Naive thymus-derived CD8-positive, alpha-beta T cell (primary cell): ENCODE measurements at regions not wholly inside any gene's neighbourhood (a gene's known extent, or its start where the extent isn't known, plus 50 kb on each side); places are given as distances from the start of the nearest gene placed in this dataset.

Experiments used
- ATAC-seq, 2 donors: fragments of 150-1000 bp; cut with Tn5 transposase in 1 of 2; sonication (Bioruptor Pico), chemical (Tn5 transposase) in 1 of 2; 1 replicate in 1 of 2; 2 replicates in 1 of 2; pipeline ENCODE4 v1.10.0; 2021; ENCODE audit warnings: mild to moderate bottlenecking in 2 of 2, moderate library complexity in 2 of 2
- POLR2A ChIA-PET: fragments of 350-600 bp; sonication (Branson Sonifier 250); formaldehyde crosslinking; loops from one replicate; lab custom pipeline; 2021; ENCODE audit warnings: antibody characterized with exemption; lab: Charles Lee
- DNase-seq, 10 donors: peaks; one replicate each; pipeline versions ENCODE4 v3.0.0 to v3.0.0-alpha.2; 2020 to 2022
- H3K27ac Mint-ChIP-seq, 10 donors: one replicate each; pipeline ENCODE4 v1.8.0; 2020 to 2022; ENCODE audit warnings: mild to moderate bottlenecking in 10 of 10, mixed read lengths in 10 of 10, moderate library complexity in 4 of 10, inconsistent platforms in 1 of 10
- H3K27me3 Mint-ChIP-seq, 5 donors: one replicate each; pipeline ENCODE4 v1.8.0; 2021 to 2022; ENCODE audit warnings: mixed read lengths in 5 of 5
- H3K36me3 Mint-ChIP-seq, 3 donors: one replicate each; pipeline ENCODE4 v1.8.0; 2020 to 2022; ENCODE audit warnings: mixed read lengths in 3 of 3, mild to moderate bottlenecking in 2 of 3, inconsistent platforms in 1 of 3
- H3K4me1 Mint-ChIP-seq, 4 donors: one replicate each; pipeline ENCODE4 v1.8.0; 2021 to 2022; ENCODE audit warnings: mixed read lengths in 4 of 4
- H3K4me3 Mint-ChIP-seq, 10 donors: one replicate each; pipeline ENCODE4 v1.8.0; 2020 to 2022; ENCODE audit warnings: mild to moderate bottlenecking in 10 of 10, mixed read lengths in 10 of 10, moderate library complexity in 6 of 10, inconsistent platforms in 1 of 10
- H3K9me3 Mint-ChIP-seq, 9 donors: one replicate each; pipeline ENCODE4 v1.8.0; 2020 to 2022; ENCODE audit warnings: mixed read lengths in 9 of 9, mild to moderate bottlenecking in 3 of 9, inconsistent platforms in 1 of 9, moderate library complexity in 1 of 9

DNA sequence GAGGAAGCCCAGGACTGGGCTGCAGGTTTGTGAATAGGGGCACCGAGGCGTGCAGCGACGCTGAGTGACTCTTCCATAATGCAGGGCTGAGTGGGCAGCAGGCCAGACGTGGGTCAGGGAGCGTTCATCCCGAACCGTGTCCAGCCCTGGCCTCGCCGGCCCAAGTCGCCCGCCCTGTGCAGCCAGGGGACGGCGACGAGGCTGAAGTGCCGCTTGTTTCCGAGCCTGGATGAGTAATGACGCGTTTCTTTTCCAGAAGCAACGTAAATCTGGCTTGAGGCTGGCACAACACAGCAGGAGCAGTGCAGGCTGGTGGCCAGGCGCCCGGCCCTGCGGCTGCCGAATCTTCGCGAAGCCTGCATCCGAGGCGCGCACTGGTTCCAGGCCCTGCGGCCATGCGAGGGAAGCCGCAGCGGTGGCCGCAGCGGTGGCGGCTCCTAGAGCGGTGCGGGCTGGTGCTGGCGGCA lies 74.0 kb upstream of the SEC61G start:
- DNase-seq (no peak), ATAC-seq (no peak)
- POLR2A ChIA-PET: no interaction called here
- Mint-ChIP-seq H3K36me3 (peaks cover 0 to 6% (median 0%) of the 10 kb centered on the region in 3 donors), H3K27me3 (peaks cover 0 to 12% (median 8%) of the 10 kb centered on the region in 5 donors), H3K9me3 (peaks cover 0 to 22% (median 9%) of the 10 kb centered on the region in 9 donors), H3K4me3 (no peak overlapping the region), H3K4me1 (no peaks in the 10 kb centered on the region), H3K27ac (no peak overlapping the region)

GRCh38 chr7:54837168-54837567 lies 78.2 kb upstream of the SEC61G start:
- DNase-seq (no peak), ATAC-seq (no peak)
- Mint-ChIP-seq H3K9me3 (peaks cover 0 to 2% (median 0%) of the 10 kb centered on the region in 9 donors), H3K4me1 (no peaks in the 10 kb centered on the region), H3K27ac (no peak overlapping the region), H3K4me3 (no peak overlapping the region), H3K27me3 (peaks cover 0 to 20% (median 4%) of the 10 kb centered on the region in 5 donors), H3K36me3 (no peaks in the 10 kb centered on the region)
- POLR2A ChIA-PET: no interaction called here

DNA sequence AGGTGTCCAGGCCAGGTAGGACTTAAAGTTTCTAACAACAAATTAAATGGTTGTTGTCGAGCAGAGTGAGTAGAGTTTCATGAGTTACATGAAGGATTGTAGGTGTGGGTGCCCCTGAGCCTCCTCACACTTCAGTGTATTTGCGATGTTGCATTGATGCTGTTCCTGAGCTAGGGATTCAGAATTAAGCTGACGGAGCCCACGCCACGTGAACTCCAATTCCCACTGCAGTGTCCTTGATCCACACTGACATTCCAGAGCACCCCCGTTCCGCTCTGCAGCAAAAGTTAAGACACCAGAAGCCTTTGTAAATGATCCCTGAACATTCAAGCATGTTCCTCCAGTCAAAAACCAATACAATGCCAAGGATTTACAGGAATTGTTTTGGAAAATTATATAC lies 78.8 kb upstream of the SEC61G start:
- Mint-ChIP-seq H3K4me3 (no peak overlapping the region), H3K36me3 (no peaks in the 10 kb centered on the region), H3K27ac (no peak overlapping the region), H3K27me3 (peaks cover 0 to 20% (median 4%) of the 10 kb centered on the region in 5 donors), H3K9me3 (peaks cover 0 to 2% (median 0%) of the 10 kb centered on the region in 9 donors), H3K4me1 (no peaks in the 10 kb centered on the region)
- POLR2A ChIA-PET: no interaction called here
- ATAC-seq: no peak
- no peak for DNase-seq

DNA sequence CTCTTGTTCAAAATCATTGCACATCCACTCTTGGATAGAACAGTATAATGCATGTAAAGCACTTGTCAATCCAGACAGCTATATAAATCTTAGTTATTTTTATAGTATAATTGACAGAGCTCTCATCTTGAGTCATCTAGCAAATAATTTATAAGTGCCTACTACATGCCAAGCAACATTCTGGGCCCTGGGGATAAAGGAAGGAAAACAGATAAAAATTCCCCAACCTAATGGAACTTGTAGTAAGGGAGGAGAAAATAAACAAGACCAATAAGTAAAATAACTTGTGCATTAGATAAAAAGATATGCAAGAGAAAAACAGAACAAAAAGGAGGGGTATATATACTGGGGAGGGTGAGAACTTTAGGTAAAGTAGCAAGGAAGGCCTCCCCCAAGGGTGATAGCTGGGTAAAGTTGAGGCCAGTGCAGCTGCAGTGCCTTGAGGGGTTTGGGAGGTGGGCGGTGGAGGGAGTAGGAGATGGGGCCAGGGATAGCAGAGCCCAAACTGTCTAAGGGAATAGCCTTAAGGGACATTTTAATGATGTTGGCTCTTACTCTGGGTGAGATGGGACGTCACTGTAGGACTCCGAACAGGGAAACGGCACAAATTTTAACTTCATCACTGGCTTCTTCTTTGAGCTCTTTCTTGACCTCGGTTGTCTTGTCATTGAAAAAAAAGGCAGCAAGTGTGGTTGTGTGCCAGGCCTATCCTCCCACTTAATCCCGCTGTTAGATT lies 79.3 kb upstream of the SEC61G start:
- Mint-ChIP-seq H3K4me3 (no peak overlapping the region), H3K27me3 (peaks cover 0 to 20% (median 4%) of the 10 kb centered on the region in 5 donors), H3K27ac (no peak overlapping the region), H3K4me1 (no peaks in the 10 kb centered on the region), H3K36me3 (no peaks in the 10 kb centered on the region), H3K9me3 (peaks cover 0 to 2% (median 0%) of the 10 kb centered on the region in 9 donors)
- no peak for ATAC-seq
- POLR2A ChIA-PET: no interaction called here
- DNase-seq: no peak

DNA sequence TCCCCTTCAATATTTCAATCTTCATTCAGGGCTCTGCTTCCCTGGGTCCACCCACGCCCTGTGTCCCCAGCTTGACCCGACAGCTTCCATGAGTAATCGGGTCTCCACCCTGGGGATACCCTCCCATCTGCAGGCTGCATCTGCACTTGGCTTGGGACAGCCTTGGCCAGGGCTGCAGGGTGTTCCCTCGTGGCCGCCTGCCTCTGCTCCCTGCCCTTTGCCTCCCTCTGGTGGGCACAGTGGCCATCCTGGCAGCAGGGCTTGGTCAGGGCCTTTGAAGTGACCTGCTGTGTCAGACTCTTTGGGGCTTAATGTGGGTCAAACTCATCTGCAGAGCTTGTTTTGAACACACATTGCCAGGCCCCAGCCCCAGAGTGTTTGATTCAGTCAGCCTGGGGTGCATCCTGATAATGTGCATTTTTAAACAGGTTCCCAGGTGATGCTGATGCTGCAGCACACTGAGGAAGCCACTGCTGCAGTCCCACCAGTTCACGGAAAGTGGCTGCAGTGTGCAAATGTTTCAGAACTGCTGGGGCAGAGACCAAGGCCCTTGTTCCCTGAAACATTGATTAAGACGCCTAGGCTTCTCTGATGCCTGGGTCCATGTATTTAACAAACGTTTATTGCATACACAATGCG lies 80.7 kb upstream of the SEC61G start:
- peaks cover 0 to 1% (median 0%) of the 10 kb centered on the region in 9 donors for H3K9me3 Mint-ChIP-seq
- H3K4me3 Mint-ChIP-seq: no peak overlapping the region
- H3K36me3 Mint-ChIP-seq: no peaks in the 10 kb centered on the region
- H3K4me1 Mint-ChIP-seq: no peaks in the 10 kb centered on the region
- DNase-seq (no peak), ATAC-seq (no peak)
- POLR2A ChIA-PET: no interaction called here
- peaks cover 0 to 20% (median 6%) of the 10 kb centered on the region in 5 donors for H3K27me3 Mint-ChIP-seq
- H3K27ac Mint-ChIP-seq: no peak overlapping the region

DNA sequence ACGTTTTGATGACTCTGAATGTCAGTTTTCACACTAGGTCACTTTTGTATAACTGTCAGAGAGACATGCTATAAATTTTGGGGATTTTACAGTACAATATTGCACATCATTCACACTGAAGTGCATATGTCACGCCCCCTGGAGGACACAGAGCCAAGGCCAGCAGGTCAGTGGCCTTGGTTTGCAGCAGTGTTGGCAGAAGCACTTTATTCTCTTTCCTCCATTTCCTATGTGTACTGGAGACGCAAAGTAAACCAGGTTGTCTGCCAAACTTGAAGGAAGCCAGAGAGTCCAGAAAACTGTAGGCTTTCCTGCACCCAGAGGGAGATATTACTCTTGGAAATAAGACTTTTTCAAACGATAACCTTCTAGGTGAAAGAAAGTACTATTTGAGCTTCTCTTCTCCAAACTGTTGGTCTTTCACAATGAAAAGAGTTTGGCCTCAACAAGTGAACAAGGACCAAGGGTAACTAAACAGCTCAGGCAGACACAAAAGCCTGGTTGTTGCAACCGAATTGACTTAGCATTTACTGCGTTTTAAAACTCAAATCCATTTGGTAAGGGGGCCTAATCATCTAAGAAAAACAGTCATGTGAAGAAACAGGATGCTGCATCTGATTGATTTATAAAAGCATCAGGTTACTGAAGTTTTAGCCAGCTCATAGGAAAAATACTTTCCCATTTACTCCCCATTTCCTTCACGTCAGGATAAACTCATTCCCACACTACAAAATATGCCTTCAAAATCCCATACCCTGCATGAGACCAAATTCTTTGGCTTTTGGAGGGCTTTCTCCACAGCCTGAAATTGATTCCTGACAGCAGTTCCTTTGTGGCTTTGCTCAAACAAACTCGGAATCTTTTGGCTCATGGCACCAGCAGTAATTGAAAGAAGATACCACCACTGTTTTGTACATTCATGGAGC lies 83.0 kb upstream of the SEC61G start:
- Mint-ChIP-seq H3K36me3 (no peaks in the 10 kb centered on the region), H3K27ac (no peak overlapping the region), H3K27me3 (peaks cover 0 to 16% (median 3%) of the 10 kb centered on the region in 5 donors), H3K9me3 (no peaks in the 10 kb centered on the region), H3K4me1 (no peaks in the 10 kb centered on the region), H3K4me3 (no peak overlapping the region)
- DNase-seq (no peak), ATAC-seq (no peak)
- POLR2A ChIA-PET: no interaction called here

- POLR2A ChIA-PET: no interaction called here
- DNase-seq: no peak
- H3K4me3 Mint-ChIP-seq: no peak overlapping the region
- H3K27ac Mint-ChIP-seq: no peak overlapping the region
- ATAC-seq: no peak
- no peaks in the 10 kb centered on the region for H3K4me1 Mint-ChIP-seq
- H3K27me3 Mint-ChIP-seq: peaks cover 0 to 4% (median 0%) of the 10 kb centered on the region in 5 donors
- H3K36me3 Mint-ChIP-seq: no peaks in the 10 kb centered on the region
- peaks cover 0 to 4% (median 0%) of the 10 kb centered on the region in 9 donors for H3K9me3 Mint-ChIP-seq
These were observed 84.9 kb upstream of the SEC61G start for GRCh38 chr7:54843841-54844355.

DNA sequence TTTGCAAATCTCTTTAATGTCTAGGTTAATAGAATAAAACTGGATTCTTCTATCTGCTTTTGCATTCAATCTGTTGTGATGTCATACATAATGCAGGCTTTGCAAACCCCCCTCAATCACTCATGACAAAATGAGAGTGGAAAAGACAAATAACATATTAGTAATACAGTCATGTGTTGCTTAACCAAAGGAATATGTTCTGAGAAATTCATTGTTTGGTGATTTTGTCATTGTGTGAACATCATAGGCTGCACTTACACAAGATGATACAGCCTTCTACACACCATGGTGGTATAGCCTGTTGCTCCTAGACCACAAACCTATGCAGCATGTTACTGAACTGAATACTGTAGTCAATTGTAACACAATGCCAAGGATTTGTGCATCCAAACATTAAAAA lies 87.3 kb upstream of the SEC61G start:
- H3K36me3 Mint-ChIP-seq: peaks cover 0 to 6% (median 2%) of the 10 kb centered on the region in 3 donors
- H3K27ac Mint-ChIP-seq: no peak overlapping the region
- H3K4me3 Mint-ChIP-seq: no peak overlapping the region
- DNase-seq: no peak
- H3K27me3 Mint-ChIP-seq: peaks cover 0 to 4% (median 0%) of the 10 kb centered on the region in 5 donors
- ATAC-seq: no peak
- POLR2A ChIA-PET: no interaction called here
- H3K9me3 Mint-ChIP-seq: peaks cover 0 to 19% (median 14%) of the 10 kb centered on the region in 9 donors
- no peaks in the 10 kb centered on the region for H3K4me1 Mint-ChIP-seq

- H3K9me3 Mint-ChIP-seq: peaks cover 4 to 30% (median 22%) of the 10 kb centered on the region in 9 donors
- peaks cover 0 to 14% (median 2%) of the 10 kb centered on the region in 3 donors for H3K36me3 Mint-ChIP-seq
- H3K4me3 Mint-ChIP-seq: no peak overlapping the region
- ATAC-seq (no peak), DNase-seq (no peak)
- H3K27me3 Mint-ChIP-seq: peaks cover 0 to 13% (median 0%) of the 10 kb centered on the region in 5 donors
- POLR2A ChIA-PET: no interaction called here
- H3K27ac Mint-ChIP-seq: no peak overlapping the region
- H3K4me1 Mint-ChIP-seq: no peaks in the 10 kb centered on the region
These were observed 88.9 kb upstream of the SEC61G start for GRCh38 chr7:54847921-54848320.

- DNase-seq (no peak), ATAC-seq (no peak)
- no peak overlapping the region for H3K27ac Mint-ChIP-seq
- POLR2A ChIA-PET: no interaction called here
- peaks cover 5 to 35% (median 17%) of the 10 kb centered on the region in 5 donors for H3K27me3 Mint-ChIP-seq
- H3K9me3 Mint-ChIP-seq: peaks cover 0 to 36% (median 23%) of the 10 kb centered on the region in 9 donors
- H3K36me3 Mint-ChIP-seq: peaks cover 0 to 24% (median 0%) of the 10 kb centered on the region in 3 donors
- no peak overlapping the region for H3K4me3 Mint-ChIP-seq
- peaks cover 0 to 1% (median 0%) of the 10 kb centered on the region in 4 donors for H3K4me1 Mint-ChIP-seq
These were observed 97.8 kb upstream of the SEC61G start for GRCh38 chr7:54856856-54857255.

DNA sequence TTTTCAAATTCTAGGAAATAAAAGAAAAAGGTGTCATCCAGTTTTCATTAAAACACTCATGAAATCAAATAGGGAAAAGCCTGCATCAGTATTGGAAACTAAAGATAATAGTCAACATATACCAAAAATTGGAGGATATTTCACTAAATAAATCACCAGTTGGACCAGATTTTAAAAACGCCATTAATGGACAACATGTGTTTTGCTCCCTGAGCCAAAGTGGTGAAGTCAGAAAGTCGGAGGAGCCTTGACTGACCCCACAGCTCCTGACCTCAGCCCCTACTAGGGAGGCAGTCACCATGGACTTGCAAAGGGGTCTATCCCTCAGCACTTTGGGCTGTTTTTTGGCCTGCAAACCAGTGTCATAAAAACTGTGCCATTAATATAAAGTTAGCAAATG lies 98.3 kb upstream of the SEC61G start:
- Mint-ChIP-seq H3K4me1 (peaks cover 0 to 1% (median 0%) of the 10 kb centered on the region in 4 donors), H3K27ac (no peak overlapping the region), H3K36me3 (peaks cover 0 to 21% (median 0%) of the 10 kb centered on the region in 3 donors), H3K9me3 (peaks cover 0 to 32% (median 20%) of the 10 kb centered on the region in 9 donors), H3K4me3 (no peak overlapping the region), H3K27me3 (peaks cover 5 to 35% (median 17%) of the 10 kb centered on the region in 5 donors)
- no peak for ATAC-seq
- no peak for DNase-seq
- POLR2A ChIA-PET: no interaction called here

GRCh38 chr7:54858008-54858692 lies 99.1 kb upstream of the SEC61G start:
- DNase-seq (no peak), ATAC-seq (no peak)
- POLR2A ChIA-PET: no interaction called here
- Mint-ChIP-seq H3K27ac (no peak overlapping the region), H3K27me3 (peaks cover 5 to 33% (median 17%) of the 10 kb centered on the region in 5 donors), H3K4me3 (no peak overlapping the region), H3K36me3 (peaks cover 0 to 16% (median 0%) of the 10 kb centered on the region in 3 donors), H3K9me3 (peaks cover 0 to 23% (median 15%) of the 10 kb centered on the region in 9 donors), H3K4me1 (peaks cover 0 to 1% (median 0%) of the 10 kb centered on the region in 4 donors)
